ENCODE measurements at regions not wholly inside any gene's neighbourhood (a gene's known extent, or its start where the extent isn't known, plus 50 kb on each side); places are given as distances from the start of the nearest gene placed in this dataset.

DNA sequence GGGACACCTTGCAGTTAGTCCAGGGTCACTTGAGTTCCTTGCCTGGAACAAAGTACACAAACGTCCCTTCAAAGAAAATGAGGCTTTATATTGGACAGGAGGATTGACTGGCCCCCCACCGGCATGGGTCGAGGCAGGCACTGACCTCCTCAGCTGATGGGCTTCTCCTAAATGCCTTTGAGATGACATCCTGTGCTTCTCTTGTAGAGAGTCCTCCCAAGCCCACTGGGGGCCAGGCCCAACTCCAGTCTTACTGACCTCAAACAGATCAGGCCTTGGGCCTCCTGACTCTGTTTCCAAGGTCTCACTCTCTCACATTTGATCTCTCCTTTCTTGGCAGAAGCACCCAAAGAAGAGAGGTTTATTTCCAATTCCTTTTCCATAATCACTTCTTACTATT is 516.1 kb downstream of the MCTP2 start:
- no peak overlapping the region for H3K27ac Mint-ChIP-seq
- POLR2A ChIA-PET, result no interaction called here
- no peaks in the 10 kb centered on the region for H3K36me3 Mint-ChIP-seq (ENCODE audit: low read depth)
- H3K4me1 Mint-ChIP-seq (ENCODE audit: low read depth), result no peaks in the 10 kb centered on the region
- DNase-seq, result no peak
- CTCF ChIA-PET, result no interaction called here
- no peaks in the 10 kb centered on the region for H3K27me3 Mint-ChIP-seq
- no peak overlapping the region for H3K4me3 Mint-ChIP-seq
- no peaks in the 10 kb centered on the region for H3K9me3 Mint-ChIP-seq
- intact Hi-C loops (cut with micrococcal nuclease), result no loop called here
- TF ChIP-seq, protein P1, sequence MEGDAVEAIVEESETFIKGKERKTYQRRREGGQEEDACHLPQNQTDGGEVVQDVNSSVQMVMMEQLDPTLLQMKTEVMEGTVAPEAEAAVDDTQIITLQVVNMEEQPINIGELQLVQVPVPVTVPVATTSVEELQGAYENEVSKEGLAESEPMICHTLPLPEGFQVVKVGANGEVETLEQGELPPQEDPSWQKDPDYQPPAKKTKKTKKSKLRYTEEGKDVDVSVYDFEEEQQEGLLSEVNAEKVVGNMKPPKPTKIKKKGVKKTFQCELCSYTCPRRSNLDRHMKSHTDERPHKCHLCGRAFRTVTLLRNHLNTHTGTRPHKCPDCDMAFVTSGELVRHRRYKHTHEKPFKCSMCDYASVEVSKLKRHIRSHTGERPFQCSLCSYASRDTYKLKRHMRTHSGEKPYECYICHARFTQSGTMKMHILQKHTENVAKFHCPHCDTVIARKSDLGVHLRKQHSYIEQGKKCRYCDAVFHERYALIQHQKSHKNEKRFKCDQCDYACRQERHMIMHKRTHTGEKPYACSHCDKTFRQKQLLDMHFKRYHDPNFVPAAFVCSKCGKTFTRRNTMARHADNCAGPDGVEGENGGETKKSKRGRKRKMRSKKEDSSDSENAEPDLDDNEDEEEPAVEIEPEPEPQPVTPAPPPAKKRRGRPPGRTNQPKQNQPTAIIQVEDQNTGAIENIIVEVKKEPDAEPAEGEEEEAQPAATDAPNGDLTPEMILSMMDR (IDR thresholded peaks at IDR 0.05), result no peak
- ATAC-seq, result no peak

DNA sequence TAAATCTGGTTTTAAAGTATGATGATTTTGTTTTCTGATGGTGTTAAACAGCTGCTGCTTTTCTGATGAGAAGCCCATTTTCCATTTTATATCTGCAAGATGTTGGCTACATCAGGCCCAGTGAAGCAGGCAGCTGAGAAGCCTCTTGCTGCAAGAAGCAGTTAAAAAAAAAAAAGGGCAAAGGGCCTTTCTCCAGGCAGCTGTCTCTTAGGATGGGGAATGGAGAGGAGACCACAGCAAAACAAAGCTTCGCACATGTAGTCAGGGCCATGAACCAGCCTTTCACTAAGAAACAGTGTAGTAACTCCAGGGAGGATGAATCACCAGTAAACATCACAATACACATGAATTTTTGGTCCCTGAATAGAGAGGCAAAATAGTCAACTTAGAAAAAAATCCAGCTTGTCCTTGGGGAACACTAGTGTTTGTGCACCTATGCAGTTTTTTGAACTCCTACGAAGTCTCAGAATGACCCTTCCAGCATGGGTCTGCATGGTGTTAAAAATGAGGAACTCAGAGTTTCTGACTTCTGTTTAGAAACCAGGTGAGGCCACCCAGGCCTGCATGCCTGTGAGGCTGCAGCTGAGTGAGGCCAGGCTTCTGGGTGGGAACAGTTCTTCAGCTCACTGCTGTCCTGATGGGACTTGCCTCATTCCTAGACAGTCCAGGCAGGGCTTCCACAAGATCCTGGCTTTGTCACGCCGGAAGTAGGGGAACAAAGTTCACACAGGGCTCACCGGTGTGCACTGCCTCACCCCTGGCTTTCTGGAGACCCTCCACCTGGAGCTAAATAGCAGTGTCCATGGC is 518.7 kb downstream of the MCTP2 start:
- H3K27ac Mint-ChIP-seq, result no peak overlapping the region
- ATAC-seq (no peak), DNase-seq (no peak)
- no peaks in the 10 kb centered on the region for H3K9me3 Mint-ChIP-seq
- POLR2A ChIA-PET, result interaction anchor here (0.8 kb wide), 1 partner anchor 10 kb away, joined by 3 read pairs; no protein-coding TSS in a partner anchor
- TF ChIP-seq, protein P1 (IDR thresholded peaks at IDR 0.05), result no peak
- CTCF ChIA-PET, result no interaction called here
- H3K27me3 Mint-ChIP-seq, result no peaks in the 10 kb centered on the region
- no peaks in the 10 kb centered on the region for H3K4me1 Mint-ChIP-seq (ENCODE audit: low read depth)
- H3K4me3 Mint-ChIP-seq, result no peak overlapping the region
- H3K36me3 Mint-ChIP-seq (ENCODE audit: low read depth), result no peaks in the 10 kb centered on the region
- intact Hi-C loops (cut with micrococcal nuclease), result no loop called here

DNA sequence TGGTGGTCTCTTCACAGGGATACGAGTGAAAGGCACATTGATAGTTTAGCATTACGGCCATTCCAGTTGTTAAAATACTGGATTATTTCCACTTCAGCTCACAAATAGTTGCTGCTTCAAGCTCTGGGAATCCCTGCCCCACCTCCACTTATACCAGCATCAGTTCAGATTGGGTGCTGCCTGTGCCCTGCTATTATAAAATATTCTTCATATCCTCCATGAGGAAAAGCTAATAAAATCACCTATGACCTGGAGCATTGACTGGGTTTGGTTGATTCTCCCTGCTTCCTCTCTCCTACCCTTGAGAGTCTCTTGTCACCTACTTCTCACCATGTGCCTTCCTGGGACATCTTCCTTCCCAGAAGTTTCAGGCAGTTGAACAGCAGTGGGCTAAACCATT is 529.0 kb downstream of the MCTP2 start:
- Mint-ChIP-seq H3K4me1 (ENCODE audit: low read depth) (no peaks in the 10 kb centered on the region), H3K4me3 (no peak overlapping the region), H3K27ac (no peak overlapping the region), H3K27me3 (no peaks in the 10 kb centered on the region), H3K36me3 (ENCODE audit: low read depth) (no peaks in the 10 kb centered on the region), H3K9me3 (no peaks in the 10 kb centered on the region)
- POLR2A ChIA-PET, result interaction anchor here (0.7 kb wide), 1 partner anchor 10 kb away, joined by 3 read pairs; no protein-coding TSS in a partner anchor
- ATAC-seq, result no peak
- CTCF ChIA-PET, result no interaction called here
- TF ChIP-seq, protein P1 (IDR thresholded peaks at IDR 0.05), result no peak
- intact Hi-C loops (cut with micrococcal nuclease), result no loop called here
- no peak for DNase-seq

DNA sequence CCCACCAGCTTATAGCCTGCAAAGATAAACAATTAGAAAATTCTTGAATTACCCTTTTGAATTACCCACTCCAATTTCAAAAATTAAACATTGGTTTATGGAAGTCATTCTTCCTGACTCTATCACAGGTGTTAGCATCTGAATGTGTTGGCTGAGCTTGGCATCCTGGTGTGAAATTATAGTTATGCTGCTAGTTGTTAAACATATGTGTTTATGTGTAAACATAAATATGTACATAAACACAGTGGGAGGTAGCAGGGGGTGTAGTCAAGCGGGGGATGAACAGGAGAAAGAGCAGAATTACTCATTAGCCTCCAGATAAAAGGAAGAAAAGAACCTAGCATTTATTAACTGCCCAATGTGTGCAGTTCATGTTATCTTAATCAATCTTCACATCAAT is 530.2 kb downstream of the MCTP2 start:
- DNase-seq (no peak), ATAC-seq (no peak)
- Mint-ChIP-seq H3K27me3 (no peaks in the 10 kb centered on the region), H3K36me3 (ENCODE audit: low read depth) (no peaks in the 10 kb centered on the region), H3K4me3 (no peak overlapping the region), H3K27ac (no peak overlapping the region), H3K4me1 (ENCODE audit: low read depth) (no peaks in the 10 kb centered on the region), H3K9me3 (no peaks in the 10 kb centered on the region)
- TF ChIP-seq, protein P1 (IDR thresholded peaks at IDR 0.05), result no peak
- POLR2A ChIA-PET, result no interaction called here
- CTCF ChIA-PET, result no interaction called here
- intact Hi-C loops (cut with micrococcal nuclease), result no loop called here

DNA sequence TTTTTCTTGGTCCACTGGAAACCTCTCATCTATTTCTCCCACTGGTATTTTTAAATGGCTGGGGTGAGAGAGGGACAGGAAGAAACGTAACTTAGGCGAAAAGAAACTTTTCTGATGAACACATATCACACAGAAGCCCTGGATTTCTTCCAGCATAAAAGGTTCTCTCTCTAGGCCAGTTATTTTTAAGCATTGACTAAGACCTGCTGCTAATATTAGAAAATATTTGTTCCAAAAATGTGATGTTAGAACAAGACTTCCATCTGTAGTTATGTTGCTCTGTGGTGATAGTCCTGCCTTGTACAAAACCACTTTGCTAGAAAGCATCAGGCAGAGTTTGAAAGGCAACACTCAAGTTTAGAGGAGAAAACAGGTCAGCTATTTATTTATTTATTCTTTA is 537.7 kb downstream of the MCTP2 start:
- TF ChIP-seq, protein P1 (IDR thresholded peaks at IDR 0.05), result no peak
- POLR2A ChIA-PET, result no interaction called here
- no peak for DNase-seq
- ATAC-seq, result no peak
- intact Hi-C loops (cut with micrococcal nuclease), result no loop called here
- no peak overlapping the region for H3K27ac Mint-ChIP-seq
- no peaks in the 10 kb centered on the region for H3K4me1 Mint-ChIP-seq (ENCODE audit: low read depth)
- no peaks in the 10 kb centered on the region for H3K9me3 Mint-ChIP-seq
- no peaks in the 10 kb centered on the region for H3K36me3 Mint-ChIP-seq (ENCODE audit: low read depth)
- CTCF ChIA-PET, result no interaction called here
- peaks cover 5% of the 10 kb centered on the region for H3K27me3 Mint-ChIP-seq
- no peak overlapping the region for H3K4me3 Mint-ChIP-seq

Measured in activated CD8-positive, alpha-beta T cell treated with anti-CD3 and anti-CD28 coated beads for 36 hours (primary cell).